ENCODE measurements at regions not wholly inside any gene's neighbourhood (a gene's known extent, or its start where the extent isn't known, plus 50 kb on each side); places are given as distances from the start of the nearest gene placed in this dataset.
"Not testable (repeated sequence)": the region's sequence is repeated elsewhere in the genome, so short reads cannot be mapped to it uniquely, and the experiment has no call there.

- Histone ChIP-seq H3K27ac (ENCODE audit: extremely low read depth, low read depth, low read length) (no peak overlapping the region), H3K4me3 (ENCODE audit: low read depth, low read length) (no peak overlapping the region), H3K36me3 (ENCODE audit: control insufficient read depth in 2 of 2, insufficient read depth in 1 of 2, low read length in 2 of 2) (no peaks in the 10 kb centered on the region), H3K9me3 (ENCODE audit: control insufficient read depth, insufficient read depth, low read depth, low read length) (no peaks in the 10 kb centered on the region), H3K4me1 (ENCODE audit: control insufficient read depth, insufficient read depth, low read length) (no peaks in the 10 kb centered on the region)
- POLR2A ChIA-PET, result no interaction called here
- TF ChIP-seq PRDM2 (tag by site-specific recombination; IDR thresholded peaks at IDR 0.05; ENCODE audit: borderline replicate concordance) (no peak), ELK4 (IDR thresholded peaks at IDR 0.05; ENCODE audit: borderline replicate concordance, low read depth, low read length) (no peak), ZNF510 (tag by site-specific recombination; IDR thresholded peaks at IDR 0.05; ENCODE audit: insufficient replicate concordance) (no peak), SALL2 (tag by site-specific recombination; IDR thresholded peaks at IDR 0.05; ENCODE audit: borderline replicate concordance) (no peak), ZNF19 (tag by site-specific recombination; IDR thresholded peaks at IDR 0.05; ENCODE audit: low read depth) (no peak)
- CTCF ChIA-PET, result no interaction called here
Observed at GRCh38 chr6:67933278-67933677, 701.8 kb upstream of the ADGRB3 start.

GRCh38 chr6:67922588-67922987 is 712.5 kb upstream of the ADGRB3 start:
- H3K36me3 ChIP-seq (ENCODE audit: control insufficient read depth in 2 of 2, insufficient read depth in 1 of 2, low read length in 2 of 2); H3K27ac ChIP-seq (ENCODE audit: extremely low read depth, low read depth, low read length); POLR2A ChIA-PET: not testable (repeated sequence)

GRCh38 chr6:67920040-67920439 is 715.0 kb upstream of the ADGRB3 start:
- H3K4me3 ChIP-seq (ENCODE audit: low read depth, low read length); H3K36me3 ChIP-seq (ENCODE audit: control insufficient read depth in 2 of 2, insufficient read depth in 1 of 2, low read length in 2 of 2); H3K27ac ChIP-seq (ENCODE audit: extremely low read depth, low read depth, low read length); H3K4me1 ChIP-seq (ENCODE audit: control insufficient read depth, insufficient read depth, low read length); POLR2A ChIA-PET; H3K9me3 ChIP-seq (ENCODE audit: control insufficient read depth, insufficient read depth, low read depth, low read length); CTCF ChIA-PET: not testable (repeated sequence)

More at GRCh38 chr6:67922588-67922987, 712.5 kb upstream of the ADGRB3 start:
- CTCF ChIA-PET; H3K4me3 ChIP-seq (ENCODE audit: low read depth, low read length); H3K4me1 ChIP-seq (ENCODE audit: control insufficient read depth, insufficient read depth, low read length); H3K9me3 ChIP-seq (ENCODE audit: control insufficient read depth, insufficient read depth, low read depth, low read length): not testable (repeated sequence)

GRCh38 chr6:67916399-67916798 is 718.7 kb upstream of the ADGRB3 start:
- no peak overlapping the region for H3K4me3 ChIP-seq (ENCODE audit: low read depth, low read length)
- TF ChIP-seq SP3 (tag by site-specific recombination; IDR thresholded peaks at IDR 0.05) (no peak), GLI2 (tag by site-specific recombination; IDR thresholded peaks at IDR 0.05; ENCODE audit: borderline replicate concordance, low read depth) (no peak), ZNF433 (tag by site-specific recombination; IDR thresholded peaks at IDR 0.05; ENCODE audit: low read depth) (no peak), ZBTB17 (tag by site-specific recombination; IDR thresholded peaks at IDR 0.05) (no peak), SCRT2 (tag by site-specific recombination; IDR thresholded peaks at IDR 0.05) (no peak), ZNF16 (tag by site-specific recombination; IDR thresholded peaks at IDR 0.05; ENCODE audit: low read depth) (no peak), ZNF341 (tag by site-specific recombination; IDR thresholded peaks at IDR 0.05; ENCODE audit: low read depth) (no peak), ZNF311 (tag by site-specific recombination; IDR thresholded peaks at IDR 0.05; ENCODE audit: borderline replicate concordance) (no peak), ZNF76 (tag by site-specific recombination; IDR thresholded peaks at IDR 0.05; ENCODE audit: borderline replicate concordance, low read depth) (no peak), GLI4 (tag by site-specific recombination; IDR thresholded peaks at IDR 0.05) (no peak), ZNF670 (tag by site-specific recombination; IDR thresholded peaks at IDR 0.05; ENCODE audit: low read depth) (no peak), ZNF548 (tag by site-specific recombination; IDR thresholded peaks at IDR 0.05) (no peak), ZNF132 (tag by site-specific recombination; IDR thresholded peaks at IDR 0.05; ENCODE audit: borderline replicate concordance) (no peak), ZNF768 (tag by site-specific recombination; IDR thresholded peaks at IDR 0.05) (no peak), ZBTB8A (tag by site-specific recombination; IDR thresholded peaks at IDR 0.05) (no peak)
- H3K36me3 ChIP-seq (ENCODE audit: control insufficient read depth in 2 of 2, insufficient read depth in 1 of 2, low read length in 2 of 2), result no peaks in the 10 kb centered on the region
- POLR2A ChIA-PET, result no interaction called here
- CTCF ChIA-PET, result no interaction called here
- no peaks in the 10 kb centered on the region for H3K9me3 ChIP-seq (ENCODE audit: control insufficient read depth, insufficient read depth, low read depth, low read length)
- no peaks in the 10 kb centered on the region for H3K4me1 ChIP-seq (ENCODE audit: control insufficient read depth, insufficient read depth, low read length)
- H3K27ac ChIP-seq (ENCODE audit: extremely low read depth, low read depth, low read length), result no peak overlapping the region

Data from HEK293 (cell line).